CD4-positive, alpha-beta T cell treated with Interleukin-1 beta for 1 hour (primary cell): ENCODE measurements at regions not wholly inside any gene's neighbourhood (a gene's known extent, or its start where the extent isn't known, plus 50 kb on each side); places are given as distances from the start of the nearest gene placed in this dataset.

Source experiments
- DNase-seq, 2 donors: peaks; one replicate each; pipeline ENCODE4 v3.0.0-alpha.2; 2020 to 2022

- DNase-seq = no peak
Measured at GRCh38 chr1:95686217-95686616, 452.2 kb downstream of the RWDD3 start.

GRCh38 chr1:95699149-95699953, 465.3 kb downstream of the RWDD3 start:
- no peak for DNase-seq

GRCh38 chr1:95701450-95702173, 467.6 kb downstream of the RWDD3 start:
- no peak for DNase-seq

- no peak for DNase-seq
Measured at GRCh38 chr1:95703046-95703445, 469.0 kb downstream of the RWDD3 start.

- no peak for DNase-seq
Measured at GRCh38 chr1:95716097-95716496, 482.1 kb downstream of the RWDD3 start.

- DNase-seq = no peak
Measured at GRCh38 chr1:95716550-95716949, 482.5 kb downstream of the RWDD3 start.

- DNase-seq = no peak
Measured at GRCh38 chr1:95723346-95723745, 489.3 kb downstream of the RWDD3 start.

GRCh38 chr1:95728841-95729240, 494.8 kb downstream of the RWDD3 start:
- DNase-seq = no peak

- DNase-seq = no peak
Measured at GRCh38 chr1:95730986-95731385, 497.0 kb downstream of the RWDD3 start.

GRCh38 chr1:95731466-95731865, 497.5 kb downstream of the RWDD3 start:
- DNase-seq = no peak

GRCh38 chr1:95733031-95733430, 499.0 kb downstream of the RWDD3 start:
- no peak for DNase-seq

- no peak for DNase-seq
Measured at GRCh38 chr1:95733671-95734070, 499.7 kb downstream of the RWDD3 start.

GRCh38 chr1:95734560-95734959, 500.6 kb downstream of the RWDD3 start:
- DNase-seq = no peak

- DNase-seq = no peak
Measured at GRCh38 chr1:95742591-95743089, 508.6 kb downstream of the RWDD3 start.

- no peak for DNase-seq
Measured at GRCh38 chr1:95744731-95745130, 510.7 kb downstream of the RWDD3 start.

- no peak for DNase-seq
Measured at GRCh38 chr1:95752515-95753381, 518.7 kb downstream of the RWDD3 start.

GRCh38 chr1:95753382-95754016, 519.5 kb downstream of the RWDD3 start:
- DNase-seq = no peak

GRCh38 chr1:95754412-95754811, 520.4 kb downstream of the RWDD3 start:
- no peak for DNase-seq

GRCh38 chr1:95766036-95766435, 532.0 kb downstream of the RWDD3 start:
- DNase-seq = no peak

- DNase-seq = no peak
Measured at GRCh38 chr1:95770581-95770980, 536.6 kb downstream of the RWDD3 start.

- DNase-seq = no peak
Measured at GRCh38 chr1:95778217-95778616, 544.2 kb downstream of the RWDD3 start.

GRCh38 chr1:95780836-95781235, 546.8 kb downstream of the RWDD3 start:
- DNase-seq = no peak

GRCh38 chr1:95790136-95790535, 556.1 kb downstream of the RWDD3 start:
- DNase-seq = no peak
